GM12878 (cell line): ENCODE measurements at regions not wholly inside any gene's neighbourhood (a gene's known extent, or its start where the extent isn't known, plus 50 kb on each side); places are given as distances from the start of the nearest gene placed in this dataset.

Source experiments
- CHD1 ChIP-seq: IDR thresholded peaks from 2 replicates; pipeline ENCODE4 v1.6.1; 2012; ENCODE audit warnings: low read depth, low read length, improper control_type of control experiment
- CTCF ChIP-seq, 3 experiments: IDR thresholded peaks in 2 of 3; conservative IDR thresholded peaks in 1 of 3; 2 replicates each; pipeline ENCODE4 v1.5.1; 2011; ENCODE audit warnings: low read depth in 3 of 3, low read length in 3 of 3, mild to moderate bottlenecking in 3 of 3, control low read depth in 2 of 3, moderate library complexity in 2 of 3, inconsistent platforms in 1 of 3, mixed read lengths in 1 of 3; ENCODE audit not compliant: control insufficient read depth in 2 of 3, insufficient read depth in 1 of 3; ENCODE audit errors: extremely low read depth in 1 of 3
- ESRRA ChIP-seq: IDR thresholded peaks from 2 replicates; pipeline ENCODE4 v1.6.1; 2012; ENCODE audit warnings: mild to moderate bottlenecking, low read length, improper control_type of control experiment
- EZH2 ChIP-seq: IDR thresholded peaks from 2 replicates; pipeline ENCODE4 v1.6.1; 2012; ENCODE audit warnings: low read depth, mild to moderate bottlenecking, control low read depth, inconsistent platforms, low read length, borderline replicate concordance; ENCODE audit not compliant: control insufficient read depth
- MAX ChIP-seq: IDR thresholded peaks from 2 replicates; pipeline ENCODE4 v1.6.1; 2012; ENCODE audit warnings: low read depth, low read length, improper control_type of control experiment
- POLR2A ChIP-seq: IDR thresholded peaks from 2 replicates; pipeline ENCODE4 v1.6.1; 2011; ENCODE audit warnings: low read depth, mild to moderate bottlenecking, low read length
- PRDM15 ChIP-seq: fragments of 450-650 bp; formaldehyde crosslinking; IDR thresholded peaks from 2 replicates; pipeline ENCODE4 v1.4.0; 2020; ENCODE audit warnings: mild to moderate bottlenecking, moderate library complexity
- SP1 ChIP-seq: IDR thresholded peaks from one replicate; pipeline ENCODE4 v1.6.1; 2011; ENCODE audit warnings: low read depth, low read length
- TCF7 ChIP-seq: IDR thresholded peaks from 2 replicates; pipeline ENCODE4 v1.6.1; 2014; ENCODE audit warnings: antibody characterized with exemption, borderline replicate concordance
- ZBTB33 ChIP-seq: fragments of 450-650 bp; IDR thresholded peaks from 2 replicates; pipeline ENCODE4 v1.6.1; 2017; ENCODE audit warnings: mild to moderate bottlenecking

- TF ChIP-seq ZBTB33: no peak
- no peak for TF ChIP-seq CTCF (IDR thresholded peaks at IDR 0.05 in 2 of 3, conservative IDR thresholded peaks at IDR 0.05 in 1 of 3; ENCODE audit: control insufficient read depth in 2 of 3, extremely low read depth in 1 of 3, insufficient read depth in 1 of 3, low read depth in 3 of 3, low read length in 3 of 3)
- no peak for TF ChIP-seq EZH2
- TF ChIP-seq PRDM15 (CRISPR knock-in tag): no peak
- TF ChIP-seq SP1: no peak
- no peak for TF ChIP-seq ESRRA
- no peak for TF ChIP-seq POLR2A
- no peak for TF ChIP-seq CHD1
- no peak for TF ChIP-seq TCF7
- no peak for TF ChIP-seq MAX
These were observed 115.4 kb downstream of the GATA6 start for GRCh38 chr18:22284581-22285360.
